ENCODE measurements at regions not wholly inside any gene's neighbourhood (a gene's known extent, or its start where the extent isn't known, plus 50 kb on each side); places are given as distances from the start of the nearest gene placed in this dataset.
A peak's percentile ranks its signal among the peaks of the same experiment; 100 is the strongest.
"Not testable (repeated sequence)": the region's sequence is repeated elsewhere in the genome, so short reads cannot be mapped to it uniquely, and the experiment has no call there.

DNA sequence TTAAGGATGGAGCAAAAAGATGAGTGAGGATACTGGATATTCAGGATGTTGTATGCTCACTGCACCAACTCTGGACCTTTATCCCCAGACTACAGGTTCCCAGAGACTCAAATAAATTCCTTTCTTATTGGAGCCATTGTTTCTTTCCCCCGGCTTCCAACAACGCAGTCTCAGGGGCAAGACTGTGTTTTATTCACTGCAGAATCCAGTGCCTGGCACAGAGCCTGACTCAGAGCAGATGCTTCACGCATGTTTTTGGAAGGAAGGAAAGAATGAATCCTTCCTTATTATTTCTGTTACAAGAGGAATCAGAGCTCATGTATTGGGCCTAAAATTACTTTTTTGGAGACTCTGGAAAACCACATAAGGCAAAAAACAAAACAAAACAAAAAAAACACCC, 96.0 kb upstream of the VGLL4 start:
- no peak for DNase-seq (ENCODE audit: low read depth in 2 of 2)

GRCh38 chr3:11739123-11739522, 95.4 kb upstream of the VGLL4 start:
- no peak for DNase-seq (ENCODE audit: low read depth in 2 of 2)

GRCh38 chr3:11737742-11738141, 94.0 kb upstream of the VGLL4 start:
- no peak for DNase-seq (ENCODE audit: low read depth in 2 of 2)

- no peak for DNase-seq (ENCODE audit: low read depth in 2 of 2)
Measured at GRCh38 chr3:11736136-11736833, 92.6 kb upstream of the VGLL4 start.

GRCh38 chr3:11735638-11736037, 91.9 kb upstream of the VGLL4 start:
- no peak for DNase-seq (ENCODE audit: low read depth in 2 of 2)

GRCh38 chr3:11735111-11735510, 91.4 kb upstream of the VGLL4 start:
- DNase-seq (ENCODE audit: low read depth in 2 of 2), result not testable (repeated sequence)

GRCh38 chr3:11733914-11734313, 90.2 kb upstream of the VGLL4 start:
- DNase-seq (ENCODE audit: low read depth in 2 of 2), result no peak

DNA sequence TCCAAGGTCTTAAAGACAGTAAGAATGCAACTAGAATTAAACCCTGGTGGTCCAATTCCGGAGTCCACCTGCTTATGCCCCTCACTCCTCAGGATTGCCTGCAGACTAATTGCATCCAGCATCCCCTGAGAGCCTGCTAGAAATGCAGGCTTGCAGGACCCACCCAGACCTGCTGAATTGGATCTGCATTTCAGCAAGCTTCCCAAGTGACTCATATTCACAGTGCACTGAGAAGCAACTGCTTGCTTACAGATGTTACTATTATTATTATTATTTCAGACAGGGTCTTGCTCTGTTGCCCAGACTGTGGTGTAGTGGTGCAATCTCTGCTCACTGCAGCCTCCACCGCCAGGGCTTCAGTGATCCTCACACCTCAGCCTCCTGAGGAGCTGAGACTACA, 83.5 kb upstream of the VGLL4 start:
- DNase-seq (ENCODE audit: low read depth in 2 of 2), result no peak

DNA sequence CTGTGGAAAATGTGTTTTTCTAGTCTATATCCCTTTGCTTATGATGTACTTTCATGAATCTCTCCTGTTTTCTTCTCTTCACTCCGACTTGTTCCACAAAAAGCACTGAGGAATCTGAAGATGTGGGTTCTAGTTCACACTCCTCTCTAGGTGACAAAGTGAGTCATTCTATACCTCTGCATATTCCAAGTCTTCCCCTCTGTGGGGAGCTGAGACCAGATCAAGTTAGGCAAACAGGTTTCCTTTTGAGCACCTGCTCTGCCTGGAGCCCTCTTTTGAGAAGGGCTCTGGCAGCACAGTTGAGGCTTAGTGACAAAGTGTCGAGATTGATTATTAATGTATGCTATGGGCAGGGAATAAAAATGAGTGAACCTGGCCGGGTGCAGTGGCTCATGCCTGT, 82.4 kb upstream of the VGLL4 start:
- no peak for DNase-seq (ENCODE audit: low read depth in 2 of 2)

- not testable (repeated sequence) for DNase-seq (ENCODE audit: low read depth in 2 of 2)
Measured at GRCh38 chr3:11725340-11725641, 81.6 kb upstream of the VGLL4 start.

GRCh38 chr3:11724615-11725339, 81.1 kb upstream of the VGLL4 start:
- DNase-seq (ENCODE audit: low read depth in 2 of 2), result no peak

GRCh38 chr3:11721479-11721878, 77.8 kb upstream of the VGLL4 start:
- DNase-seq (ENCODE audit: low read depth in 2 of 2), result no peak

GRCh38 chr3:11720917-11721411, 77.2 kb upstream of the VGLL4 start:
- no peak for DNase-seq (ENCODE audit: low read depth in 2 of 2)

DNA sequence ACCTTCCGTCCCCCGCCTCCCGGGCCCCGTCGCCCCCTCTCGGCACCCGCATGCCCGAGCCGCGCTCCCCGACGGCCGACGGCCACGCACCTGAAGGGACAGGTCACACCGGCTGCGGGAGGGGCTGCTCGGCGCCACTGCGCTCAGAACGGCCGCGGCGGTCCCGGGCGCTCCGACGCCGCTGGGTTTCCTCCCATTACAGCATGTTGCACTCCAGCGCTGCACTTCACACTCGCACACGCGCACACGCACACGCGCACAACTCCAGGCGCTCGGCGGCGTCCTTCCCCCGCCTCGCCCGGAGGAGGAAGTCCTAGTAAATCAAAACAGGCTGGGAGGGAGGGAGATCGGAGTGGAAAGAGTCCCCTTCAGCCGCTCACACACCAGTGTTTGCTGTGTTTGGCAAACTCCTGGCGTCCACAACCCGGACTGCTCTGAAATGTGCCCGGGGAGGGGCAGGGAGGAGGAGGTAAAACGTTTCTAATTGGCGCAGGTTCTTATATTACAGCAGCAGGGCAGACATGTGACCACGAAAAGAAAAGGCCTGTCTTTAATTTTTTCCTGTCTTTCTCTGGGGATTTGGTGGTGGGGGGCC, 76.7 kb upstream of the VGLL4 start:
- DNase-seq (ENCODE audit: low read depth in 2 of 2), result peak in 1 of 2 donors; percentile 27

DNA sequence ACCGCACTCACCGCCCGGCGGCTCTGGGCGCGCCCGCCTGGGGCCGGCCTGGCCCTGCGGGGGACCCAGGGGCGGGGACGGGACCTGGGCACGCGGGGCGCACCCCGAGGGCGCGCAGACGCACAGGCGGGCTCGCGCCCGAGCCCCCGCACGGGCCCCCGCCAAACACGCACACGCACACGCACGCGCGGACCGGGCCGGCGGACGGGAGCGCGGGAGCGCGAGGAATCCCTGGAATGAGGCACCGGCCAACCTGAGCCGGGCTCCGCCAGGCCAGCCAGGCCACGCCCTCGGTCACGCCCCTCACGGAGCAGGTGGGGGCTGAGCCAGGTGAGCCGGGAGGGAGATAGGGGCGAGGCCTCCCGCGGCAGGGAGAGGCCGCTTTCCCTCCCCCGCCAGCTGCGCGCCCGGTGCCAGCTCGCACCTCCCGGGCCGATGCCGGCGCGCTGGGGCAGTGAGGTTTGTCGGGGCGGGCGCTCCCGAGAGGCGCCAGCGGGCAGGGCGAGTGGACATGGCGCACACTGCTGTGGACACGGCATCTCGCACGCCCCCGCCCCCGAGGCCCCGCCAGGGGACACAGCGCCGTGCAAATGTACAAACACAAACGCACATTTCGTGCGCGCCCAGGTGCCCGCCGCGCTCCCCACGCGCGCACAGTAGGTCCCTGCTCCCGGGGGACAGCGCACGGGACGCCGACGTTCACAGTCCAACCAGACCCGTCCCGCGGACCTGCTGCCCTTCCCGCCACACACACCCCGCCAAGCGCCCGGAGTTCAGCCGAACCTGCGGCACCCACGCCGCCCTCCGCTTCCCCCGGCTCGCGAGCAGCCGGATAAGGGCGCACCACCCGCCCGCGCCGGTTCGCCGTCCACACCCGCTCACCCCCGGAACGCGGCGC, 75.9 kb upstream of the VGLL4 start:
- DNase-seq (ENCODE audit: low read depth in 2 of 2), result peak; percentile 42 to 57

- DNase-seq (ENCODE audit: low read depth in 2 of 2), result no peak
Measured at GRCh38 chr3:11718637-11719405, 75.1 kb upstream of the VGLL4 start.

DNA sequence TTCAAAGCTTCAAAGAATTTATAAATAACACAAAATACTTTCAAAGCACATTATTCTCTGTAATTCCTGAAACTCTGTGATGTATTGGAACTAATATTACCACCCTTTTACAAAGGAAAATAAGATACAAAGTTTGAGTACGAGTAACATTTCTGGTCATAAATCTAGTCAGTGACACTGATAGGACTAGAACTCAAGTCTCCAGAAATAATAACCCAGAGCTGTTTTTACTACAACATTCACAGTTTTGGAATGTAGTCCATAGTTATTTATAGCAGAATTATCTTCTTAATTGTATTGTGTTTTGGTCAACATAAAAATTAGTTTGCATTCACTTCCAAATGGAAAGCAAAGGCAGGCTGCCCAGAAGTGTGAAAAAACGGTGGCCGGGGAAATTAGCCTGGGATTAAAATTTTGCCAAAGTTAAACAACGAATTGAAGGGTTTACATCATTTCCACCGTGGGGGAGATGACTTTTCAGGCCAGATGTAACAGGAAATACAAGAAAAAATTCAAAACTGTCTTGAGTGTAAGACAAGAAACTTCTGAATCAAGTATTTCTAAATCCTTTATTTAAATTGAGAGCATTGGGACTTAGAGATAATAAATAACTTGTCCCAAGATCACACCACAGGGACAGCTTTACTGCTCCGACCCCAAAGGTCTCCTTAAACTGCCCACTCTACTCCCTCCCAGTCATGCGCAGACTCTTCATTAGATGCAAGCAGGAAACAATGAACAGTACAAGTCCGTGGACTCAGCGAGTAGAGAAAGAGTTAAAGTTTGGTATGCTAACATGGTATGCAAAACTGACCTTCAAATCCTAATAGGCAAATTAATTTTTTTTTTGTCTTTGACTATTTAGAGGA, 74.3 kb upstream of the VGLL4 start:
- DNase-seq (ENCODE audit: low read depth in 2 of 2), result no peak

DNA sequence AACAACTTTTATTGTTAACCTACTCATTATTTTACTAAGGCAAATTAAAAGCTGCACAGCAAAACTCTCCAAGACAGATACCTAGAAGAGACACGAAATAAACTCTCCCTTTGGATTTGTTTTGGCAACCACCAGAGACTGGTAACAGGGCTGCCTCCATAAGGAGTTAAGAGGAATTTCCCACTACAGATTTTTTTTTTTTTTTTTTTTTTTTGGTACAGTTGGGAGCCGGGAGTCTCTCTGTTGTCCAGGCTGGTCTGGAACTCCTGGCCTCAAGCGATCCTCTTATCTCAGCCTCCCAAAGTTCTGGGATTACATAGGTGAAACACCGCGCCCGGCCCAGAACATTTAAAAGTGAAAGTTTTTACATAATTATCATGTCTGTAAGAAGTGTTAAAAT, 73.6 kb upstream of the VGLL4 start:
- DNase-seq (ENCODE audit: low read depth in 2 of 2), result no peak

DNA sequence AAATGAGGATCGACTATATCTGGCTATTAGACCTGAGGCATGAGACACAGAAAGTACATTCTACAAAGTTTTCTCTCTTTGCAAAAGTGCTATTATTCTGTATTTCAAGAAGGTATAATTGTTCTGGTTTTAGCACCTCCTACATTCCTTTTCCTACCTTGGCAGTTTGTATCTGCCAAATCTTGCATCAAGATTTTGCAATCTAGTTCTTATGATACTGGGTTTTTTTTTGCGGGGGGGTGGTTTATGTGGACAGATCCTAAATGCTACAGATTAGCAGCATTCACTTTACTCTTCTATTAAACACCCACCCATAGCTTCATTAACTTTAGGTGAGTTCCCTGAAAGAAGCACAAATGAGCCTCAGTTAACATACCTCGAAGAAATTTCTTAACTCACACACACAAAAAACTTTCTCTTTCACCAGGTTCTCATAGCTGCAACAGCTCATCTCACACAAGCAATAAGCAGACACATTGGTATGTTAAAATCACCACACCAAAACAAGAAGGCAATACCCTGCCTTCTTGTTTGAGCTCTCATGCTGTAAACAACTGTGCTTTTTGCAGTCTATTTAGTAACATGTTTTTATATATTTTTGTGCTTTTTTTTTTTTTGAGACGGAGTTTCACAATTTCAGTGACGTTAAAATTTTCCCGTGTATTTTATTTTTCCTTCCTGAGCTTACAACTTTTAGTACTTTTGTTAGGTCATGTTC, 73.0 kb upstream of the VGLL4 start:
- DNase-seq (ENCODE audit: low read depth in 2 of 2), result no peak

GRCh38 chr3:11713171-11713570, 69.5 kb upstream of the VGLL4 start:
- no peak for DNase-seq (ENCODE audit: low read depth in 2 of 2)

Measured in stimulated activated CD8-positive, alpha-beta memory T cell treated with anti-CD3 and anti-CD28 coated beads, Interleukin-15, amount 100 ng/mL, for 48 hours (primary cell).